RWPE1 (cell line): ENCODE measurements at regions not wholly inside any gene's neighbourhood (a gene's known extent, or its start where the extent isn't known, plus 50 kb on each side); places are given as distances from the start of the nearest gene placed in this dataset.

Source experiments
- CTCF ChIA-PET: fragments of 350-600 bp; sonication (Branson Sonifier 250); formaldehyde crosslinking; extraction: SDS; loops from one replicate; lab custom pipeline; 2021; lab: Yijun Ruan, JAX
- POLR2A ChIA-PET: fragments of 400-600 bp; formaldehyde crosslinking; extraction: SDS; loops from one replicate; lab custom pipeline; 2020; ENCODE audit warnings: antibody characterized with exemption; ENCODE audit not compliant: low non-redundant PET; lab: Yijun Ruan, JAX
- DNase-seq: peaks from one replicate; pipeline ENCODE4 v3.0.0; 2012; ENCODE audit warnings: low spot score
- H3K27ac ChIP-seq: fragments of 450-650 bp; 2 replicates; pipeline ENCODE4 v1.5.1; 2017
- CTCF ChIP-seq: fragments of 450-650 bp; conservative IDR thresholded peaks from 2 replicates; pipeline ENCODE4 v1.5.1; 2017; ENCODE audit warnings: low read depth, mild to moderate bottlenecking

GRCh38 chr20:48457193-48458002 is 370.4 kb downstream of the PREX1 start:
- DNase-seq, result no peak
- no peak overlapping the region for H3K27ac ChIP-seq
- CTCF ChIA-PET, result interaction anchor here (0.6 kb wide), 1 partner anchor 23 kb away, joined by 4 read pairs; no protein-coding TSS in a partner anchor
- POLR2A ChIA-PET, result no interaction called here
- TF ChIP-seq CTCF, result no peak

- CTCF ChIA-PET, result interaction anchor here (0.6 to 2.8 kb wide), 3 partner anchors 24 to 1526 kb away, joined by 3 to 31 read pairs (median 4); no protein-coding TSS in a partner anchor
Measured at GRCh38 chr20:48456366-48457192, 371.2 kb downstream of the PREX1 start.

GRCh38 chr20:48455651-48456365 is 372.0 kb downstream of the PREX1 start:
- H3K27ac ChIP-seq, result peak overlapping the region; percentile 82
- peak; percentile 86 for DNase-seq
- POLR2A ChIA-PET, result no interaction called here
- CTCF ChIA-PET, result interaction anchor here (0.6 to 2.8 kb wide), 3 partner anchors 165 to 1527 kb away, joined by 3 to 31 read pairs (median 3); no protein-coding TSS in a partner anchor
- TF ChIP-seq CTCF, result no peak

More at GRCh38 chr20:48456366-48457192, 371.2 kb downstream of the PREX1 start:
- POLR2A ChIA-PET, result no interaction called here
- DNase-seq, result no peak
- H3K27ac ChIP-seq, result peak overlapping the region; percentile 82
- no peak for TF ChIP-seq CTCF

- ChIA-PET CTCF (interaction anchor here (0.7 to 2.8 kb wide), 2 partner anchors 166 to 183 kb away, joined by 5 to 31 read pairs; no protein-coding TSS in a partner anchor), POLR2A (no interaction called here)
- no peak for TF ChIP-seq CTCF
- peak overlapping the region; percentile 82 for H3K27ac ChIP-seq
- no peak for DNase-seq
Measured at GRCh38 chr20:48454671-48455490, 372.9 kb downstream of the PREX1 start.

DNA sequence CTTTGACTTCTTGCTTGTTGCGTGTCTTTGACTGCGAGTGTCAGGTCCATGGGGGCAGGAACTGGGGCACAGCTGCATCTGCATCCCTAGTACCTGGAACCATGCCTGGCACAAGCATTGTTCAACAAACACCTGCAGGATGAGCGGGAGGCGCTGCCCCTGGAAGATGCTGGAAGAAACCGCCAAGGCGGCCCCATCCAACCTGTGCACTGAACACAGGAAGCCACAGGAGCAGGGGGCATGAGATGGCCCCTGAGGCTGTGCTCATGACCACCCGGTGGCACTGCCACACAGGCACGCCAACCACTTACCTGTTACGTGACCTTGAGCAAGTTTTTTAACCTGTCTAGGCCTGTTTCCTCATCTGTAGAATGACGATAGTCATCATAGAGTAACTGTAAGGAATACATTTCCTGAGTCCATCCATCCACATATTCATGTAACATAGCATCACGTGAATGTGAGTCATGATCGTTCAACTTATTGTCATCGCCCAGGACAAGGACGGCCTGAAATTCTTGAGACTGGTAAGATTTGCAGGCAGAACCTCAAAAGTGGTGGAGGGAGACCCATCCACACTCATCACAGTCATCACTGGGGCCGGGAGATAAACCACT is 374.2 kb downstream of the PREX1 start:
- H3K27ac ChIP-seq, result no peak overlapping the region
- ChIA-PET CTCF (interaction anchor here (0.6 to 2.8 kb wide), 3 partner anchors 49 to 168 kb away, joined by 3 to 31 read pairs (median 3); no protein-coding TSS in a partner anchor), POLR2A (no interaction called here)
- no peak for TF ChIP-seq CTCF
- DNase-seq, result peak; percentile 92
